ENCODE measurements at regions not wholly inside any gene's neighbourhood (a gene's known extent, or its start where the extent isn't known, plus 50 kb on each side); places are given as distances from the start of the nearest gene placed in this dataset.
"Not testable (repeated sequence)": the region's sequence is repeated elsewhere in the genome, so short reads cannot be mapped to it uniquely, and the experiment has no call there.

- no peak for DNase-seq
These were observed 630.1 kb upstream of the KCNMB2 start for GRCh38 chr3:177906126-177906511.

GRCh38 chr3:177906578-177907229, 629.5 kb upstream of the KCNMB2 start:
- DNase-seq, result peak; percentile 16

GRCh38 chr3:177909530-177909929, 626.7 kb upstream of the KCNMB2 start:
- not testable (repeated sequence) for DNase-seq

- no peak for DNase-seq
These were observed 622.0 kb upstream of the KCNMB2 start for GRCh38 chr3:177914224-177914623.

- DNase-seq, result no peak
These were observed 619.8 kb upstream of the KCNMB2 start for GRCh38 chr3:177916461-177916860.

GRCh38 chr3:177917234-177917861, 618.9 kb upstream of the KCNMB2 start:
- no peak for DNase-seq

- no peak for DNase-seq
These were observed 615.1 kb upstream of the KCNMB2 start for GRCh38 chr3:177921153-177921552.

GRCh38 chr3:177924261-177924660, 612.0 kb upstream of the KCNMB2 start:
- DNase-seq, result peak; percentile 30

- DNase-seq, result no peak
These were observed 607.9 kb upstream of the KCNMB2 start for GRCh38 chr3:177928172-177928873.

GRCh38 chr3:177929310-177929709, 606.9 kb upstream of the KCNMB2 start:
- DNase-seq, result no peak

- DNase-seq, result no peak
These were observed 605.5 kb upstream of the KCNMB2 start for GRCh38 chr3:177930771-177931170.

- DNase-seq, result no peak
These were observed 604.9 kb upstream of the KCNMB2 start for GRCh38 chr3:177931346-177931745.

- DNase-seq, result no peak
These were observed 603.9 kb upstream of the KCNMB2 start for GRCh38 chr3:177932346-177932745.

GRCh38 chr3:177932750-177933660, 603.2 kb upstream of the KCNMB2 start:
- no peak for DNase-seq

- DNase-seq, result no peak
These were observed 602.0 kb upstream of the KCNMB2 start for GRCh38 chr3:177934001-177934891.

- no peak for DNase-seq
These were observed 601.2 kb upstream of the KCNMB2 start for GRCh38 chr3:177935047-177935446.

GRCh38 chr3:177936721-177937120, 599.5 kb upstream of the KCNMB2 start:
- no peak for DNase-seq

GRCh38 chr3:177942911-177943310, 593.3 kb upstream of the KCNMB2 start:
- no peak for DNase-seq

GRCh38 chr3:177944228-177944661, 592.0 kb upstream of the KCNMB2 start:
- no peak for DNase-seq

- no peak for DNase-seq
These were observed 590.2 kb upstream of the KCNMB2 start for GRCh38 chr3:177946048-177946447.

- peak; percentile 13 for DNase-seq
These were observed 589.7 kb upstream of the KCNMB2 start for GRCh38 chr3:177946497-177946896.
